IMR-90 (cell line): ENCODE measurements at regions not wholly inside any gene's neighbourhood (a gene's known extent, or its start where the extent isn't known, plus 50 kb on each side); places are given as distances from the start of the nearest gene placed in this dataset.

Source experiments
- ATAC-seq: fragments of 200-7000 bp; cut with Tn5 transposase; 2 replicates; pipeline ENCODE4 v1.9.1; 2020; ENCODE audit warnings: low read depth, mild to moderate bottlenecking, moderate library complexity
- BruUV-seq: library from RNA; stranded (reverse); fragments of 400-500 nt; replicated peaks from 2 replicates; lab custom pipeline; 2021; lab: Mats Ljungman, UMichigan
- CTCF ChIA-PET: fragments of 300-600 bp; formaldehyde crosslinking; extraction: SDS; loops from one replicate; lab custom pipeline; 2021; ENCODE audit warnings: antibody characterized with exemption; lab: Yijun Ruan, JAX
- POLR2A ChIA-PET: fragments of 300-600 bp; sonication (Branson Sonifier 250); formaldehyde crosslinking; loops from one replicate; lab custom pipeline; 2022; ENCODE audit warnings: antibody characterized with exemption; ENCODE audit not compliant: unreplicated experiment; lab: Charles Lee
- DNase-seq: peaks from one replicate; pipeline ENCODE4 v3.0.0; 2013
- H2AFZ ChIP-seq: replicated peaks from 2 replicates; pipeline ENCODE3; 2013; ENCODE audit warnings: low read length, mild to moderate bottlenecking; ENCODE audit not compliant: poor library complexity
- H2AK5ac ChIP-seq: 2 replicates; pipeline ENCODE4 v1.6.1; 2013; ENCODE audit warnings: low read depth, low read length, inconsistent platforms
- H2AK9ac ChIP-seq: replicated peaks from 2 replicates; pipeline ENCODE3; 2013; ENCODE audit warnings: mild to moderate bottlenecking, low read depth, low read length, moderate library complexity; ENCODE audit not compliant: poor library complexity
- H2BK120ac ChIP-seq: 2 replicates; pipeline ENCODE4 v1.6.1; 2013; ENCODE audit warnings: low read depth, low read length, inconsistent platforms
- H2BK15ac ChIP-seq: 3 replicates; pipeline ENCODE4 v1.6.1; 2013; ENCODE audit warnings: low read depth, low read length, inconsistent platforms
- H2BK20ac ChIP-seq: 2 replicates; pipeline ENCODE4 v1.6.1; 2013; ENCODE audit warnings: low read depth, mild to moderate bottlenecking, inconsistent platforms, low read length, moderate library complexity
- H2BK5ac ChIP-seq: 2 replicates; pipeline ENCODE4 v1.6.1; 2013; ENCODE audit warnings: mild to moderate bottlenecking, low read depth, low read length, inconsistent platforms; ENCODE audit not compliant: poor library complexity, severe bottlenecking
- H3K14ac ChIP-seq: replicated peaks from 2 replicates; pipeline ENCODE4 v1.6.1; 2013; ENCODE audit warnings: low read depth, low read length, inconsistent platforms
- H3K18ac ChIP-seq: 2 replicates; pipeline ENCODE4 v1.6.1; 2013; ENCODE audit warnings: low read depth, low read length, control low read depth
- H3K23ac ChIP-seq: 2 replicates; pipeline ENCODE4 v1.6.1; 2013; ENCODE audit warnings: low read depth, low read length, inconsistent platforms
- H3K27ac ChIP-seq: 2 replicates; pipeline ENCODE4 v1.5.1; 2013; ENCODE audit warnings: mild to moderate bottlenecking, control low read depth, low read length; ENCODE audit not compliant: insufficient read depth
- H3K27me3 ChIP-seq: 2 replicates; pipeline ENCODE4 v1.6.1; 2013; ENCODE audit warnings: low read length; ENCODE audit not compliant: control insufficient read depth, insufficient read depth
- H3K36me3 ChIP-seq: 2 replicates; pipeline ENCODE4 v1.6.1; 2013; ENCODE audit warnings: low read length, mixed read lengths; ENCODE audit not compliant: control insufficient read depth, insufficient read depth
- H3K4ac ChIP-seq: 2 replicates; pipeline ENCODE4 v1.6.1; 2013; ENCODE audit warnings: low read depth, low read length, inconsistent platforms
- H3K4me1 ChIP-seq: 2 replicates; pipeline ENCODE4 v1.6.1; 2013; ENCODE audit warnings: low read length, mixed read lengths; ENCODE audit not compliant: control insufficient read depth, insufficient read depth
- H3K4me2 ChIP-seq: 2 replicates; pipeline ENCODE4 v1.6.1; 2013; ENCODE audit warnings: low read depth, mild to moderate bottlenecking, control low read depth, low read length, moderate library complexity
- H3K4me3 ChIP-seq: 2 replicates; pipeline ENCODE4 v1.5.1; 2013; ENCODE audit warnings: low read depth, mild to moderate bottlenecking, control low read depth, low read length, moderate library complexity; ENCODE audit not compliant: insufficient read depth
- H3K56ac ChIP-seq: 2 replicates; pipeline ENCODE4 v1.6.1; 2013; ENCODE audit warnings: low read length, inconsistent platforms; ENCODE audit not compliant: insufficient read depth; ENCODE audit errors: extremely low read depth
- H3K79me1 ChIP-seq, 2 experiments: 2 replicates each; pipeline ENCODE4 v1.6.1; 2013; ENCODE audit warnings: low read length in 2 of 2, inconsistent platforms in 1 of 2, low read depth in 1 of 2
- H3K9ac ChIP-seq: 2 replicates; pipeline ENCODE4 v1.6.1; 2013; ENCODE audit warnings: low read depth, low read length, control low read depth
- H3K9me1 ChIP-seq: 2 replicates; pipeline ENCODE4 v1.6.1; 2013; ENCODE audit warnings: low read length, inconsistent platforms; ENCODE audit not compliant: insufficient read depth
- H3K9me3 ChIP-seq: 2 replicates; pipeline ENCODE4 v1.6.1; 2013; ENCODE audit warnings: low read length; ENCODE audit not compliant: control insufficient read depth, insufficient read depth
- H4K20me1 ChIP-seq: 2 replicates; pipeline ENCODE4 v1.6.1; 2013; ENCODE audit warnings: low read length, inconsistent platforms; ENCODE audit not compliant: insufficient read depth
- H4K5ac ChIP-seq: 2 replicates; pipeline ENCODE4 v1.6.1; 2013; ENCODE audit warnings: mild to moderate bottlenecking, low read depth, low read length, control low read depth
- H4K8ac ChIP-seq, 2 experiments: 2 replicates each; pipeline ENCODE4 v1.6.1; 2013; ENCODE audit warnings: low read depth in 2 of 2, low read length in 2 of 2, control low read depth in 1 of 2, inconsistent platforms in 1 of 2
- H4K91ac ChIP-seq: 2 replicates; pipeline ENCODE4 v1.6.1; 2013; ENCODE audit warnings: low read depth, low read length, inconsistent platforms; ENCODE audit not compliant: insufficient read depth
- CEBPB ChIP-seq: IDR thresholded peaks from 2 replicates; pipeline ENCODE4 v1.6.1; 2012; ENCODE audit warnings: low read depth, low read length, improper control_type of control experiment
- CHD1 ChIP-seq: IDR thresholded peaks from 2 replicates; pipeline ENCODE4 v1.6.1; 2012; ENCODE audit warnings: low read depth, low read length, improper control_type of control experiment
- CTCF ChIP-seq: conservative IDR thresholded peaks from 2 replicates; pipeline ENCODE4 v1.5.1; 2012; ENCODE audit warnings: mild to moderate bottlenecking, low read depth, low read length, improper control_type of control experiment
- MAZ ChIP-seq: IDR thresholded peaks from 2 replicates; pipeline ENCODE4 v1.6.1; 2012; ENCODE audit warnings: low read depth, mild to moderate bottlenecking, low read length, improper control_type of control experiment, moderate library complexity, borderline replicate concordance
- MXI1 ChIP-seq: IDR thresholded peaks from 2 replicates; pipeline ENCODE4 v1.6.1; 2012; ENCODE audit warnings: low read depth, mild to moderate bottlenecking, low read length, moderate library complexity, borderline replicate concordance
- NFE2L2 ChIP-seq: fragments of 150-350 bp; IDR thresholded peaks from 2 replicates; pipeline ENCODE4 v1.6.1; 2016; ENCODE audit warnings: low read depth, mild to moderate bottlenecking, low read length
- POLR2A ChIP-seq: IDR thresholded peaks from 2 replicates; pipeline ENCODE4 v1.6.1; 2012; ENCODE audit warnings: mild to moderate bottlenecking, low read depth, low read length
- RAD21 ChIP-seq: IDR thresholded peaks from 2 replicates; pipeline ENCODE4 v1.6.1; 2012; ENCODE audit warnings: low read length, improper control_type of control experiment
- RFX5 ChIP-seq: IDR thresholded peaks from 2 replicates; pipeline ENCODE4 v1.8.0; 2012; ENCODE audit warnings: low read depth, mild to moderate bottlenecking, low read length, moderate library complexity
- SMC3 ChIP-seq: fragments of 150-350 bp; IDR thresholded peaks from 2 replicates; pipeline ENCODE4 v1.6.1; 2016; ENCODE audit warnings: low read depth, mild to moderate bottlenecking, antibody characterized with exemption, low read length, moderate library complexity
- WGBS, 2 experiments: methylation state at CpG; one replicate each; pipeline versions ENCODE4 v1.1.5 to v1.1.7; 2013; ENCODE audit warnings: missing lambda C conversion rate in 2 of 2; ENCODE audit not compliant: insufficient read length in 1 of 2; ENCODE audit errors: extremely low coverage in 2 of 2; 5-methylcytosine and 5-hydroxymethylcytosine counted together
- dilution Hi-C: fragments of 300-500 bp; cut with HindIII; formaldehyde crosslinking; loops from one replicate; pipeline ENCODE4 v1.14.3; 2018; ENCODE audit warnings: low sequenced_read_pairs; ENCODE audit not compliant: unreplicated experiment
- in situ Hi-C: fragments of 300-500 bp; cut with MboI; formaldehyde crosslinking; loops from 3 replicates; pipeline ENCODE4 v1.14.3; 2019; ENCODE audit warnings: low sequenced_read_pairs, inconsistent platforms, mixed read lengths
- intact Hi-C: fragments of 100-400 bp; cut with micrococcal nuclease; formaldehyde crosslinking; loops from 2 replicates; pipeline ENCODE4 v1.10.0; 2022

GRCh38 chr10:78973901-78974616 lies 94.7 kb upstream of the ZMIZ1 start:
- peak overlapping the region; percentile 83 for H2AFZ ChIP-seq
- TF ChIP-seq CTCF (no peak), NFE2L2 (no peak), RAD21 (no peak), SMC3 (no peak), CHD1 (0 out of 2 replicates have a peak, but pooled peaks have one; percentile 59), MAZ (0 out of 2 replicates have a peak, but pooled peaks have one; percentile 80), CEBPB (no peak), POLR2A (peak; percentile 85), RFX5 (no peak), MXI1 (no peak)
- ChIA-PET POLR2A (interaction anchor here (0.5 to 0.7 kb wide), 2 partner anchors 31 to 184 kb away, joined by 3 to 7 read pairs; no protein-coding TSS in a partner anchor), CTCF (interaction anchor here (0.6 to 2.0 kb wide), 5 partner anchors 9 to 221 kb away, joined by 3 to 5 read pairs (median 5); no protein-coding TSS in a partner anchor)
- no peaks in the 10 kb centered on the region for H3K9me3 ChIP-seq
- no peak overlapping the region for H3K4me3 ChIP-seq
- no TSS peak for BruUV-seq
- peaks cover 40% of the 10 kb centered on the region for H3K4me1 ChIP-seq
- H2AK5ac ChIP-seq = peak overlapping the region; percentile 84
- peak overlapping the region; percentile 87 for H3K18ac ChIP-seq
- H4K8ac ChIP-seq = peak overlapping the region; percentile 91 to 92
- in situ Hi-C loops (no loop called here), dilution Hi-C loops (no loop called here), intact Hi-C loops (loop anchor here (1.0 to 10.0 kb wide), 6 partner anchors 93 to 927 kb away; no protein-coding TSS in a partner anchor)
- H3K4ac ChIP-seq = peak overlapping the region; percentile 87
- peak overlapping the region; percentile 91 for H2BK5ac ChIP-seq
- peak overlapping the region; percentile 61; the same call in 2 of the 3 replicates for H2BK15ac ChIP-seq
- H3K79me1 ChIP-seq = peaks cover 5 to 21% of the 10 kb centered on the region in 2 experiments; a peak in 3 of 4 replicates
- peak overlapping the region; percentile 95 for H4K91ac ChIP-seq
- H3K56ac ChIP-seq = peak overlapping the region; percentile 90
- peak overlapping the region; percentile 97 for H3K27ac ChIP-seq
- peak overlapping the region; percentile 78 for H3K4me2 ChIP-seq
- DNase-seq (peak; percentile 56), ATAC-seq (peak; percentile 10)
- peak overlapping the region; percentile 85 for H3K14ac ChIP-seq
- peaks cover 33% of the 10 kb centered on the region for H3K9me1 ChIP-seq
- H3K36me3 ChIP-seq = no peaks in the 10 kb centered on the region
- peak overlapping the region; percentile 71 for H3K23ac ChIP-seq
- H2BK120ac ChIP-seq = peak overlapping the region; percentile 93
- H2AK9ac ChIP-seq = peak overlapping the region; percentile 78
- no peaks in the 10 kb centered on the region; the same call in 1 of the 2 replicates for H4K20me1 ChIP-seq
- peak overlapping the region; percentile 85 for H2BK20ac ChIP-seq
- 0% methylated on average over 1 of the region's 42 CpGs; no CpG with 5 or more reads in 1 of the 2 experiments for WGBS, 2 experiments
- H3K27me3 ChIP-seq = no peaks in the 10 kb centered on the region
- H3K9ac ChIP-seq = peak overlapping the region; percentile 87
- H4K5ac ChIP-seq = peak overlapping the region; percentile 83
